ENCODE measurements at regions not wholly inside any gene's neighbourhood (a gene's known extent, or its start where the extent isn't known, plus 50 kb on each side); places are given as distances from the start of the nearest gene placed in this dataset.

DNA sequence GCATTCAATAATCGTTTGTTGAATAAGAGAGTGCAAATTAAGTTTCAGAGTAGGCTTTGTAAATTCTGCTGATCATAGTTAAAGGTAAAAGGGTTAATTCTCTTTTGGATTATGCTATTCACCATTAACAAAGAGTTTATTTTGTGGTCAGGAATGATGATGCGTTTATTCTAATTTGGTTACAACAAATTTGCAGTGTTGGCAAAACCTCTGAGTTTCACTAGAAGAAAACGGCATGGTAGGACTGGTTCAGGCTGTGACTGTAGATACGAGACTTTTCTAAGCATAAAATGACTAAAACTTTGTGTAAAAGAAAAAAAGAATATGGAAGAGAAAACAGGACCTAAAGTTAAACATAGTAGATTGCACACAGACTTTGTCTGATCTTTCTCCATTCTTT, 234.7 kb downstream of the TLR4 start:
- TF ChIP-seq EZH2 (IDR thresholded peaks at IDR 0.05) (no peak), POLR2AphosphoS5 (IDR thresholded peaks at IDR 0.05; ENCODE audit: borderline replicate concordance, low read depth, low read length) (no peak), FOXP2 (optimal IDR thresholded peaks at IDR 0.05; ENCODE audit: control extremely low read depth, extremely low read length, insufficient read depth) (no peak)

All from SK-N-MC (cell line).